Inferior parietal cortex (tissue), 1 donor: ENCODE measurements at regions not wholly inside any gene's neighbourhood (a gene's known extent, or its start where the extent isn't known, plus 50 kb on each side); places are given as distances from the start of the nearest gene placed in this dataset.
"Not testable (repeated sequence)": the region's sequence is repeated elsewhere in the genome, so short reads cannot be mapped to it uniquely, and the experiment has no call there.

Experiments
- DNase-seq: peaks from one replicate; pipeline ENCODE4 v3.0.0-alpha.2; 2016; ENCODE audit errors: extremely low spot score

GRCh38 chr3:145383416-145383815, 777.6 kb downstream of the PLOD2 start:
- DNase-seq = no peak

GRCh38 chr3:145384307-145384706, 776.7 kb downstream of the PLOD2 start:
- DNase-seq = no peak

GRCh38 chr3:145387211-145387610, 773.8 kb downstream of the PLOD2 start:
- DNase-seq = no peak

- DNase-seq = no peak
Measured at GRCh38 chr3:145395421-145395820, 765.6 kb downstream of the PLOD2 start.

GRCh38 chr3:145411605-145412004, 749.4 kb downstream of the PLOD2 start:
- DNase-seq = no peak

- no peak for DNase-seq
Measured at GRCh38 chr3:145417678-145418077, 743.3 kb downstream of the PLOD2 start.

- no peak for DNase-seq
Measured at GRCh38 chr3:145422556-145422955, 738.4 kb downstream of the PLOD2 start.

- DNase-seq = no peak
Measured at GRCh38 chr3:145427355-145427754, 733.6 kb downstream of the PLOD2 start.

- no peak for DNase-seq
Measured at GRCh38 chr3:145429546-145429945, 731.4 kb downstream of the PLOD2 start.

- DNase-seq = no peak
Measured at GRCh38 chr3:145448436-145448835, 712.5 kb downstream of the PLOD2 start.

- DNase-seq = no peak
Measured at GRCh38 chr3:145450018-145450682, 710.8 kb downstream of the PLOD2 start.

GRCh38 chr3:145457825-145458552, 703.0 kb downstream of the PLOD2 start:
- DNase-seq = no peak

- DNase-seq = not testable (repeated sequence)
Measured at GRCh38 chr3:145459681-145460080, 701.3 kb downstream of the PLOD2 start.

- no peak for DNase-seq
Measured at GRCh38 chr3:145471976-145472375, 689.0 kb downstream of the PLOD2 start.

- DNase-seq = not testable (repeated sequence)
Measured at GRCh38 chr3:145482735-145483134, 678.2 kb downstream of the PLOD2 start.

GRCh38 chr3:145483992-145484391, 677.0 kb downstream of the PLOD2 start:
- DNase-seq = no peak

GRCh38 chr3:145489011-145489410, 672.0 kb downstream of the PLOD2 start:
- no peak for DNase-seq

- DNase-seq = no peak
Measured at GRCh38 chr3:145490088-145491048, 670.6 kb downstream of the PLOD2 start.

- no peak for DNase-seq
Measured at GRCh38 chr3:145492456-145492855, 668.5 kb downstream of the PLOD2 start.

GRCh38 chr3:145517416-145517815, 643.6 kb downstream of the PLOD2 start:
- DNase-seq = not testable (repeated sequence)

- no peak for DNase-seq
Measured at GRCh38 chr3:145518639-145519038, 642.3 kb downstream of the PLOD2 start.

- no peak for DNase-seq
Measured at GRCh38 chr3:145519398-145520047, 641.5 kb downstream of the PLOD2 start.
